ENCODE measurements at regions not wholly inside any gene's neighbourhood (a gene's known extent, or its start where the extent isn't known, plus 50 kb on each side); places are given as distances from the start of the nearest gene placed in this dataset.

- H3K4me2 ChIP-seq: no peak overlapping the region
- no peaks in the 10 kb centered on the region for H3K36me3 ChIP-seq (ENCODE audit: low read depth)
- H3K27me3 ChIP-seq (ENCODE audit: insufficient read depth, low read depth): no peaks in the 10 kb centered on the region
- intact Hi-C loops (cut with micrococcal nuclease; ENCODE audit: unreplicated experiment): no loop called here
- TF ChIP-seq EZH2 (IDR thresholded peaks at IDR 0.05; ENCODE audit: low read depth) (no peak), CTCF (conservative IDR thresholded peaks at IDR 0.05) (no peak)
- no peaks in the 10 kb centered on the region for H3K4me1 ChIP-seq (replicated peaks; ENCODE audit: insufficient read depth)
- no peaks in the 10 kb centered on the region for H4K20me1 ChIP-seq (ENCODE audit: insufficient read depth)
- H3K9me3 ChIP-seq (ENCODE audit: insufficient read depth, low read depth): no peaks in the 10 kb centered on the region
- H2AFZ ChIP-seq: no peak overlapping the region
- H3K9me2 ChIP-seq (ENCODE audit: insufficient read depth): no peaks in the 10 kb centered on the region
- no peak overlapping the region for H3K4me3 ChIP-seq
- H3F3A ChIP-seq (ENCODE audit: insufficient read depth, low read depth): no peaks in the 10 kb centered on the region
- no peak overlapping the region for H3K27ac ChIP-seq
- no TSS peak for BruUV-seq (replicated peaks)
- no peak for DNase-seq
- POLR2A ChIA-PET (ENCODE audit: unreplicated experiment): no interaction called here
- CTCF ChIA-PET: no interaction called here
- no peaks in the 10 kb centered on the region for H3K79me2 ChIP-seq (ENCODE audit: low read depth)
Measured at GRCh38 chr9:12516031-12516430, 177.2 kb upstream of the TYRP1 start.

GRCh38 chr9:12516573-12516972, 176.6 kb upstream of the TYRP1 start:
- CTCF ChIA-PET: no interaction called here
- BruUV-seq (replicated peaks): no TSS peak

GRCh38 chr9:12538842-12539579, 154.2 kb upstream of the TYRP1 start:
- TF ChIP-seq EZH2 (IDR thresholded peaks at IDR 0.05; ENCODE audit: low read depth) (no peak), CTCF (conservative IDR thresholded peaks at IDR 0.05) (no peak)
- Histone ChIP-seq H3K27me3 (ENCODE audit: insufficient read depth, low read depth) (no peaks in the 10 kb centered on the region), H2AFZ (no peak overlapping the region), H3K4me3 (no peak overlapping the region), H3K9me2 (ENCODE audit: insufficient read depth) (no peaks in the 10 kb centered on the region), H3F3A (ENCODE audit: insufficient read depth, low read depth) (no peaks in the 10 kb centered on the region), H3K4me2 (no peak overlapping the region), H3K36me3 (ENCODE audit: low read depth) (no peaks in the 10 kb centered on the region), H3K79me2 (ENCODE audit: low read depth) (no peaks in the 10 kb centered on the region), H3K9me3 (ENCODE audit: insufficient read depth, low read depth) (no peaks in the 10 kb centered on the region), H4K20me1 (ENCODE audit: insufficient read depth) (no peaks in the 10 kb centered on the region), H3K4me1 (replicated peaks; ENCODE audit: insufficient read depth) (no peaks in the 10 kb centered on the region), H3K27ac (no peak overlapping the region)
- ChIA-PET POLR2A (ENCODE audit: unreplicated experiment) (no interaction called here), CTCF (no interaction called here)
- no TSS peak for BruUV-seq (replicated peaks)
- no peak for DNase-seq
- intact Hi-C loops (cut with micrococcal nuclease; ENCODE audit: unreplicated experiment): no loop called here

More at GRCh38 chr9:12516573-12516972, 176.6 kb upstream of the TYRP1 start:
- H3K36me3 ChIP-seq (ENCODE audit: low read depth): no peaks in the 10 kb centered on the region
- TF ChIP-seq EZH2 (IDR thresholded peaks at IDR 0.05; ENCODE audit: low read depth) (no peak), CTCF (conservative IDR thresholded peaks at IDR 0.05) (no peak)
- H3K4me2 ChIP-seq: no peak overlapping the region
- no peak for DNase-seq
- H3K9me2 ChIP-seq (ENCODE audit: insufficient read depth): no peaks in the 10 kb centered on the region
- no peak overlapping the region for H2AFZ ChIP-seq
- H3K27me3 ChIP-seq (ENCODE audit: insufficient read depth, low read depth): no peaks in the 10 kb centered on the region
- no peaks in the 10 kb centered on the region for H3K79me2 ChIP-seq (ENCODE audit: low read depth)
- POLR2A ChIA-PET (ENCODE audit: unreplicated experiment): no interaction called here
- intact Hi-C loops (cut with micrococcal nuclease; ENCODE audit: unreplicated experiment): no loop called here
- H3F3A ChIP-seq (ENCODE audit: insufficient read depth, low read depth): no peaks in the 10 kb centered on the region
- no peaks in the 10 kb centered on the region for H3K4me1 ChIP-seq (replicated peaks; ENCODE audit: insufficient read depth)
- H3K9me3 ChIP-seq (ENCODE audit: insufficient read depth, low read depth): no peaks in the 10 kb centered on the region
- H4K20me1 ChIP-seq (ENCODE audit: insufficient read depth): no peaks in the 10 kb centered on the region
- no peak overlapping the region for H3K4me3 ChIP-seq
- no peak overlapping the region for H3K27ac ChIP-seq

All from PC-9 (cell line).